Transverse colon (tissue), 3 donors: ENCODE measurements at regions not wholly inside any gene's neighbourhood (a gene's known extent, or its start where the extent isn't known, plus 50 kb on each side); places are given as distances from the start of the nearest gene placed in this dataset.

Experiments
- CTCF ChIP-seq, 5 experiments: fragments of 200-600 bp in 3 of 5; fragments of 450-650 bp in 2 of 5; sonication (generic) in 3 of 5; IDR thresholded peaks; 1 replicate in 2 of 5; 2 replicates in 3 of 5; pipeline ENCODE4 v1.5.1; 2016 to 2017; ENCODE audit warnings: antibody characterized with exemption in 5 of 5, inconsistent platforms in 3 of 5, mild to moderate bottlenecking in 2 of 5, moderate library complexity in 1 of 5
- POLR2A ChIP-seq: fragments of 450-650 bp; IDR thresholded peaks from one replicate; pipeline ENCODE4 v1.6.1; 2016; ENCODE audit warnings: antibody characterized with exemption, mild to moderate bottlenecking, moderate library complexity

DNA sequence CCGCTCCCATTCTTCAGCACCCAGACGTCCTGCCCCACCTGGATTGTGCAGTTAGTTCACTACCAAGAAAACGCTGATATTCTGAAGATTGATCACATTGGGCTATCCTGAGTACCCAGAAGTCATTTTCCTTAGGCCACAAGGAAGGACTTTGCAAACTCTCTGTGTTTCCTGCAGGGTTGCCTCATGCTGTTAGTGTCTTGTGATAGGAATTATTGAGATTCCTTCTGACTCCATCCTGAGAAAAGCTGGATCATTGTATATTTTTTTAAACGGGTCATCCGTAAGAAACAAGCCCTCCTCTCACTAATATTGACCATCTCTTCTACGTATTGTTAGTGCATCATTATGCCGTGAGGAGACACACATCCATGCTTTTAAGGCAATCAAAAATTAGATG, 96.0 kb upstream of the DAPK1 start:
- TF ChIP-seq CTCF (IDR thresholded peaks at IDR 0.05) (no peak), POLR2A (no peak)
